ENCODE measurements at regions not wholly inside any gene's neighbourhood (a gene's known extent, or its start where the extent isn't known, plus 50 kb on each side); places are given as distances from the start of the nearest gene placed in this dataset.

- TF ChIP-seq EZH2phosphoT487 (IDR thresholded peaks at IDR 0.05; ENCODE audit: insufficient read depth, low read depth), result no peak
- no peak for TF ChIP-seq EZH2 (IDR thresholded peaks at IDR 0.05; ENCODE audit: insufficient read depth, poor library complexity, severe bottlenecking)
Observed at GRCh38 chr3:44104668-44105321, 136.9 kb upstream of the TOPAZ1 start.

All from GM23248 (cell line).